H1 (cell line): ENCODE measurements at regions not wholly inside any gene's neighbourhood (a gene's known extent, or its start where the extent isn't known, plus 50 kb on each side); places are given as distances from the start of the nearest gene placed in this dataset.

Source experiments
- CTCF ChIA-PET: fragments of 300-600 bp; sonication (Branson Sonifier 250); formaldehyde crosslinking; loops from one replicate; lab custom pipeline; 2021; ENCODE audit not compliant: partially characterized antibody; lab: Charles Lee
- POLR2A ChIA-PET: fragments of 300-600 bp; sonication (Branson Sonifier 250); formaldehyde crosslinking; loops from one replicate; lab custom pipeline; 2021; ENCODE audit warnings: inconsistent platforms; ENCODE audit not compliant: partially characterized antibody; lab: Charles Lee
- DNase-seq, 2 experiments: peaks; one replicate each; pipeline versions ENCODE4 v3.0.0 to v3.0.0-alpha.2; 2010 to 2022; ENCODE audit warnings: low spot score in 2 of 2, low read depth in 1 of 2, mixed read lengths in 1 of 2
- FAIRE-seq: peaks from 2 replicates; lab custom pipeline; 2011; peaks lifted over from hg19 to GRCh38; lab: Jason Lieb, UNC
- H2AFZ ChIP-seq: 2 replicates; pipeline ENCODE4 v1.8.1; 2012; ENCODE audit warnings: low read length, inconsistent platforms
- H2AK5ac ChIP-seq: 2 replicates; pipeline ENCODE4 v1.6.1; 2013; ENCODE audit warnings: low read depth, low read length
- H2BK120ac ChIP-seq: replicated peaks from 2 replicates; pipeline ENCODE3; 2013; ENCODE audit warnings: low read depth, low read length, inconsistent platforms
- H2BK12ac ChIP-seq: 2 replicates; pipeline ENCODE4 v1.6.1; 2013; ENCODE audit warnings: low read depth, low read length
- H2BK15ac ChIP-seq: 2 replicates; pipeline ENCODE4 v1.6.1; 2013; ENCODE audit warnings: low read length
- H2BK20ac ChIP-seq: 2 replicates; pipeline ENCODE4 v1.6.1; 2013; ENCODE audit warnings: low read length
- H2BK5ac ChIP-seq: 2 replicates; pipeline ENCODE4 v1.6.1; 2013; ENCODE audit warnings: low read depth, low read length
- H3K14ac ChIP-seq: 2 replicates; pipeline ENCODE4 v1.6.1; 2013; ENCODE audit warnings: inconsistent platforms; ENCODE audit not compliant: insufficient read length
- H3K18ac ChIP-seq: 2 replicates; pipeline ENCODE4 v1.6.1; 2013; ENCODE audit warnings: low read length; ENCODE audit errors: extremely low read depth
- H3K23ac ChIP-seq: 2 replicates; pipeline ENCODE4 v1.6.1; 2013; ENCODE audit warnings: inconsistent platforms; ENCODE audit not compliant: insufficient read length
- H3K23me2 ChIP-seq: 2 replicates; pipeline ENCODE4 v1.6.1; 2013; ENCODE audit warnings: low read depth, low read length
- H3K27ac ChIP-seq: 2 replicates; pipeline ENCODE4 v1.6.1; 2011; ENCODE audit warnings: low read depth, low read length, inconsistent platforms
- H3K27me3 ChIP-seq, 4 experiments: replicated peaks in 1 of 4; 1 replicate in 1 of 4; 2 replicates in 3 of 4; pipeline versions ENCODE4 v1.6.1 to v1.8.1; 2011 to 2013; ENCODE audit warnings: low read length in 3 of 4, mild to moderate bottlenecking in 3 of 4, inconsistent platforms in 2 of 4, mixed read lengths in 2 of 4, moderate library complexity in 1 of 4; ENCODE audit not compliant: control insufficient read depth in 3 of 4, insufficient read depth in 3 of 4; ENCODE audit errors: extremely low read depth in 1 of 4
- H3K36me3 ChIP-seq, 4 experiments: 2 replicates each; pipeline versions ENCODE4 v1.6.1 to v1.8.1; 2011 to 2013; ENCODE audit warnings: mild to moderate bottlenecking in 4 of 4, low read length in 3 of 4, moderate library complexity in 2 of 4, control low read depth in 1 of 4, inconsistent platforms in 1 of 4; ENCODE audit not compliant: insufficient read depth in 4 of 4, control insufficient read depth in 2 of 4
- H3K4ac ChIP-seq: replicated peaks from 2 replicates; pipeline ENCODE3; 2013; ENCODE audit warnings: low read length, low read depth, mixed read lengths, inconsistent platforms; ENCODE audit not compliant: insufficient read length
- H3K4me1 ChIP-seq, 4 experiments: replicated peaks in 1 of 4; 1 replicate in 1 of 4; 2 replicates in 3 of 4; pipeline versions ENCODE4 v1.6.1 to v1.8.1; 2011 to 2013; ENCODE audit warnings: low read length in 3 of 4, inconsistent platforms in 2 of 4, mixed read lengths in 1 of 4; ENCODE audit not compliant: insufficient read depth in 4 of 4, control insufficient read depth in 3 of 4
- H3K4me2 ChIP-seq, 2 experiments: 2 replicates each; pipeline versions ENCODE4 v1.6.1 to v1.8.1; 2011 to 2013; ENCODE audit warnings: low read depth in 2 of 2, low read length in 2 of 2, control low read depth in 1 of 2, inconsistent platforms in 1 of 2, mild to moderate bottlenecking in 1 of 2; ENCODE audit not compliant: insufficient read depth in 1 of 2
- H3K4me3 ChIP-seq, 4 experiments: fragments of 200-600, 300-600 bp in 1 of 4; sonication (generic), shearing (Covaris generic), sonication (Bioruptor Twin) in 1 of 4; 2 replicates each; pipeline versions ENCODE4 v1.5.1 to v1.8.1; 2011 to 2016; ENCODE audit warnings: low read length in 4 of 4, low read depth in 3 of 4, control low read depth in 2 of 4, inconsistent platforms in 2 of 4, mild to moderate bottlenecking in 2 of 4, mixed read lengths in 1 of 4, moderate library complexity in 1 of 4; ENCODE audit not compliant: insufficient read depth in 2 of 4; ENCODE audit errors: extremely low read depth in 1 of 4
- H3K56ac ChIP-seq: replicated peaks from 2 replicates; pipeline ENCODE3; 2013; ENCODE audit warnings: low read depth, mild to moderate bottlenecking, mixed read lengths, low read length, inconsistent platforms; ENCODE audit not compliant: insufficient read length
- H3K79me1 ChIP-seq: 2 replicates; pipeline ENCODE4 v1.6.1; 2013; ENCODE audit warnings: low read depth, low read length, control low read depth
- H3K79me2 ChIP-seq, 2 experiments: 2 replicates each; pipeline versions ENCODE4 v1.6.1 to v1.8.1; 2012 to 2013; ENCODE audit warnings: low read length in 2 of 2, mild to moderate bottlenecking in 2 of 2, inconsistent platforms in 1 of 2; ENCODE audit not compliant: insufficient read depth in 2 of 2, control insufficient read depth in 1 of 2
- H3K9ac ChIP-seq, 4 experiments: replicated peaks in 1 of 4; 1 replicate in 1 of 4; 2 replicates in 3 of 4; pipeline versions ENCODE4 v1.6.1 to v1.8.1; 2011 to 2013; ENCODE audit warnings: low read depth in 3 of 4, low read length in 3 of 4, control low read depth in 2 of 4, mild to moderate bottlenecking in 2 of 4, moderate library complexity in 2 of 4, inconsistent platforms in 1 of 4; ENCODE audit errors: extremely low read depth in 1 of 4
- H3K9me3 ChIP-seq, 2 experiments: 2 replicates each; pipeline versions ENCODE4 v1.6.1 to v1.8.1; 2012 to 2013; ENCODE audit warnings: mild to moderate bottlenecking in 2 of 2, moderate library complexity in 2 of 2, control low read depth in 1 of 2, inconsistent platforms in 1 of 2, low read depth in 1 of 2, low read length in 1 of 2, mixed read lengths in 1 of 2; ENCODE audit not compliant: insufficient read depth in 2 of 2
- H4K20me1 ChIP-seq, 2 experiments: replicated peaks in 1 of 2; 2 replicates each; pipeline versions ENCODE3 to v1.8.1; 2011 to 2013; ENCODE audit warnings: inconsistent platforms in 2 of 2, low read length in 2 of 2, mild to moderate bottlenecking in 1 of 2; ENCODE audit not compliant: insufficient read depth in 2 of 2, control insufficient read depth in 1 of 2
- H4K5ac ChIP-seq: 2 replicates; pipeline ENCODE4 v1.6.1; 2013; ENCODE audit warnings: low read length, low read depth, mixed read lengths, inconsistent platforms; ENCODE audit not compliant: insufficient read length
- H4K8ac ChIP-seq: 2 replicates; pipeline ENCODE4 v1.8.0; 2013; ENCODE audit warnings: mild to moderate bottlenecking, moderate library complexity, low read length, inconsistent platforms; ENCODE audit not compliant: insufficient read depth; ENCODE audit errors: extremely low read depth
- H4K91ac ChIP-seq: replicated peaks from 2 replicates; pipeline ENCODE3; 2013; ENCODE audit warnings: low read length, mixed read lengths, inconsistent platforms; ENCODE audit not compliant: insufficient read length
- CBX8 ChIP-seq: fragments of 300-800, 300-1000 bp; sonication (generic); IDR thresholded peaks from 2 replicates; pipeline ENCODE4 v1.7.1; 2016; ENCODE audit warnings: low read depth, low read length, borderline replicate concordance
- HDAC2 ChIP-seq, 2 experiments: fragments of 300-600 bp in 1 of 2; sonication (generic) in 1 of 2; IDR thresholded peaks; 2 replicates each; pipeline ENCODE4 v1.6.1; 2011 to 2012; ENCODE audit warnings: low read depth in 2 of 2, low read length in 2 of 2, mild to moderate bottlenecking in 2 of 2, moderate library complexity in 2 of 2, borderline replicate concordance in 1 of 2, inconsistent platforms in 1 of 2
- NANOG ChIP-seq: IDR thresholded peaks from 2 replicates; pipeline ENCODE4 v1.6.1; 2011; ENCODE audit warnings: low read length, low read depth, mild to moderate bottlenecking, inconsistent platforms; ENCODE audit not compliant: insufficient read depth, poor library complexity, severe bottlenecking
- SAP30 ChIP-seq: fragments of 300-600 bp; sonication (generic); IDR thresholded peaks from 2 replicates; pipeline ENCODE4 v1.7.1; 2012; ENCODE audit warnings: low read length, moderate library complexity, mild to moderate bottlenecking, inconsistent platforms; ENCODE audit not compliant: insufficient read depth, insufficient replicate concordance
- SIN3A ChIP-seq, 2 experiments: IDR thresholded peaks in 1 of 2; conservative IDR thresholded peaks in 1 of 2; 2 replicates each; pipeline ENCODE4 v1.6.1; 2011 to 2012; ENCODE audit warnings: low read length in 2 of 2, improper control_type of control experiment in 1 of 2, low read depth in 1 of 2, mild to moderate bottlenecking in 1 of 2
- SP1 ChIP-seq: IDR thresholded peaks from 2 replicates; pipeline ENCODE4 v1.6.1; 2011; ENCODE audit warnings: low read depth, low read length
- SP4 ChIP-seq: IDR thresholded peaks from 2 replicates; pipeline ENCODE4 v1.6.1; 2012; ENCODE audit warnings: low read length, inconsistent platforms
- WGBS, 2 experiments: shearing (Covaris generic) in 1 of 2; methylation state at CpG; one replicate each; pipeline versions ENCODE4 v1.1.6 to v1.1.7; 2013 to 2015; ENCODE audit warnings: low lambda C conversion rate in 2 of 2, mixed read lengths in 2 of 2, inconsistent platforms in 1 of 2, low coverage in 1 of 2, missing lambda C conversion rate in 1 of 2; ENCODE audit not compliant: insufficient replicate concordance in 2 of 2, insufficient coverage in 1 of 2, insufficient read length in 1 of 2; ENCODE audit errors: extremely low coverage in 1 of 2, missing lambda C conversion rate in 1 of 2; 5-methylcytosine and 5-hydroxymethylcytosine counted together
- TF ChIP-seq, protein P1 (sequence below): IDR thresholded peaks from 2 replicates; pipeline ENCODE4 v1.6.1; 2012; ENCODE audit warnings: low read length, inconsistent platforms

DNA sequence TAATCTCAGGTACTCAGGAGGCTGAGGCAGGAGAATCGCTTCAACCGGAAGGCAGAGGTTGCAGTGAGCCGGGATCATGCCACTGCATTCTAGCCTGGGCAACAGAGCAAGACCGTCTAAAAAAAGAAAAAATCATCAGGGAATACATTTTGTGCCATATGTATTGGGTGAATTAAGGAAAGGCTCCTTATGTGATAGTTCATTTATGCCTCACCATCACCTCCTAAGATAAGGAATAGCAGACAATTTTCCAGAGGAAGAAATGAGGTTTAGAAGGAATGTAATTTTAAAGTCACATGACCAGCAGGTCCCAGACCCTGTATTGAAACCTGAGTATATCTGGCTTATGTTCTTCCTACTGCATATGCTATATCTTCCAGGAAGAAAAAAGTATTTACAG lies 93.9 kb upstream of the FOXC1 start:
- no peak for FAIRE-seq
- no peak overlapping the region for H2BK12ac ChIP-seq

More for the DNA sequence above, 93.9 kb upstream of the FOXC1 start:
- no peaks in the 10 kb centered on the region for H3K23me2 ChIP-seq
- no peak overlapping the region for H2AK5ac ChIP-seq
- H3K79me2 ChIP-seq, result no peaks in the 10 kb centered on the region
- H3K4me2 ChIP-seq, result no peak overlapping the region
- H3K4me3 ChIP-seq, result no peak overlapping the region
- 94% methylated on average over 4 of the region's 4 CpGs; no CpG with 5 or more reads in 1 of the 2 experiments for WGBS, 2 experiments
- H3K4me1 ChIP-seq, result no peaks in the 10 kb centered on the region; a peak in 3 of 7 replicates
- no peak overlapping the region for H2BK20ac ChIP-seq
- no peak overlapping the region for H2BK120ac ChIP-seq
- peaks cover 0 to 4% (median 0%) of the 10 kb centered on the region in 4 experiments; a peak in 3 of 7 replicates for H3K27me3 ChIP-seq
- H3K23ac ChIP-seq, result no peak overlapping the region
- no peak overlapping the region for H4K8ac ChIP-seq
- no peaks in the 10 kb centered on the region for H3K9me3 ChIP-seq
- H3K36me3 ChIP-seq, result no peaks in the 10 kb centered on the region
- H3K14ac ChIP-seq, result no peak overlapping the region
- no peak overlapping the region for H3K18ac ChIP-seq
- no peak overlapping the region for H2AFZ ChIP-seq
- no peak overlapping the region for H4K91ac ChIP-seq
- no peak overlapping the region for H2BK5ac ChIP-seq
- POLR2A ChIA-PET, result no interaction called here
- H2BK15ac ChIP-seq, result no peak overlapping the region
- no peak for DNase-seq
- H3K4ac ChIP-seq, result no peak overlapping the region
- no peak overlapping the region for H3K9ac ChIP-seq
- no peak overlapping the region for H3K56ac ChIP-seq
- no peak overlapping the region for H3K27ac ChIP-seq
- no peaks in the 10 kb centered on the region for H4K20me1 ChIP-seq
- CTCF ChIA-PET, result interaction anchor here (1.3 to 2.5 kb wide), 3 partner anchors 8 to 57 kb away, joined by 3 to 17 read pairs (median 4); no protein-coding TSS in a partner anchor
- TF ChIP-seq CBX8, result no peak
- TF ChIP-seq NANOG, result no peak
- no peak for TF ChIP-seq SAP30
- TF ChIP-seq, protein P1, sequence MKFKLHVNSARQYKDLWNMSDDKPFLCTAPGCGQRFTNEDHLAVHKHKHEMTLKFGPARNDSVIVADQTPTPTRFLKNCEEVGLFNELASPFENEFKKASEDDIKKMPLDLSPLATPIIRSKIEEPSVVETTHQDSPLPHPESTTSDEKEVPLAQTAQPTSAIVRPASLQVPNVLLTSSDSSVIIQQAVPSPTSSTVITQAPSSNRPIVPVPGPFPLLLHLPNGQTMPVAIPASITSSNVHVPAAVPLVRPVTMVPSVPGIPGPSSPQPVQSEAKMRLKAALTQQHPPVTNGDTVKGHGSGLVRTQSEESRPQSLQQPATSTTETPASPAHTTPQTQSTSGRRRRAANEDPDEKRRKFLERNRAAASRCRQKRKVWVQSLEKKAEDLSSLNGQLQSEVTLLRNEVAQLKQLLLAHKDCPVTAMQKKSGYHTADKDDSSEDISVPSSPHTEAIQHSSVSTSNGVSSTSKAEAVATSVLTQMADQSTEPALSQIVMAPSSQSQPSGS, result no peak
- no peak for TF ChIP-seq HDAC2 (IDR thresholded peaks at IDR 0.05; ENCODE audit: borderline replicate concordance in 1 of 2, low read depth in 2 of 2, low read length in 2 of 2)
- TF ChIP-seq SP1, result no peak
- TF ChIP-seq SP4, result no peak
- TF ChIP-seq SIN3A (conservative IDR thresholded peaks at IDR 0.05 in 1 of 2, IDR thresholded peaks at IDR 0.05 in 1 of 2; ENCODE audit: low read depth in 1 of 2, low read length in 2 of 2), result no peak
- TF ChIP-seq, all 59 proteins: peak for 0
- Histone ChIP-seq H4K5ac (no peak overlapping the region), H3K79me1 (no peaks in the 10 kb centered on the region)
